ENCODE measurements at regions not wholly inside any gene's neighbourhood (a gene's known extent, or its start where the extent isn't known, plus 50 kb on each side); places are given as distances from the start of the nearest gene placed in this dataset.
A peak's percentile ranks its signal among the peaks of the same experiment; 100 is the strongest.

- Mint-ChIP-seq H3K4me1 (peaks cover 32% of the 10 kb centered on the region), H3K4me3 (no peak overlapping the region), H3K27ac (no peak overlapping the region), H3K9me3 (peaks cover 26% of the 10 kb centered on the region), H3K27me3 (ENCODE audit: insufficient read depth, low read depth, poor library complexity) (peaks cover 17% of the 10 kb centered on the region), H3K36me3 (ENCODE audit: low read depth) (peaks cover 20% of the 10 kb centered on the region)
- Histone ChIP-seq H3K79me2 (replicated peaks; ENCODE audit: insufficient read depth) (no peaks in the 10 kb centered on the region), H3K4me2 (no peak overlapping the region), H3K9me2 (ENCODE audit: insufficient read depth) (no peaks in the 10 kb centered on the region), H3K27me3 (ENCODE audit: insufficient read depth) (no peaks in the 10 kb centered on the region), H2AFZ (no peak overlapping the region), H4K20me1 (replicated peaks; ENCODE audit: insufficient read depth) (no peaks in the 10 kb centered on the region), H3K4me1 (ENCODE audit: insufficient read depth) (peaks cover 30% of the 10 kb centered on the region), H3K27ac (ENCODE audit: low read depth) (peak overlapping the region; percentile 81), H3K36me3 (ENCODE audit: insufficient read depth) (no peaks in the 10 kb centered on the region), H3F3A (replicated peaks; ENCODE audit: low read depth) (peaks cover 18% of the 10 kb centered on the region), H3K4me3 (no peak overlapping the region)
- no peak for DNase-seq (ENCODE audit: low spot score)
- ATAC-seq: no peak
- TF ChIP-seq ZNF331 (CRISPR knock-in tag; IDR thresholded peaks at IDR 0.05; ENCODE audit: low read depth) (no peak), ZNF114 (CRISPR knock-in tag; IDR thresholded peaks at IDR 0.05) (no peak), JUNB (IDR thresholded peaks at IDR 0.05; ENCODE audit: unreplicated experiment) (no peak), EZH2 (IDR thresholded peaks at IDR 0.05; ENCODE audit: low read depth, unreplicated experiment) (no peak), POLR2AphosphoS5 (IDR thresholded peaks at IDR 0.05; ENCODE audit: low read depth) (no peak), STAT1 (IDR thresholded peaks at IDR 0.05; ENCODE audit: unreplicated experiment) (no peak), CREB1 (CRISPR knock-in tag; IDR thresholded peaks at IDR 0.05; ENCODE audit: low read depth) (no peak), ETS1 (IDR thresholded peaks at IDR 0.05) (no peak), NANOG (IDR thresholded peaks at IDR 0.05; ENCODE audit: borderline replicate concordance) (no peak), EZH2phosphoT487 (IDR thresholded peaks at IDR 0.05; ENCODE audit: unreplicated experiment) (no peak)
- TF ChIP-seq, protein P1, sequence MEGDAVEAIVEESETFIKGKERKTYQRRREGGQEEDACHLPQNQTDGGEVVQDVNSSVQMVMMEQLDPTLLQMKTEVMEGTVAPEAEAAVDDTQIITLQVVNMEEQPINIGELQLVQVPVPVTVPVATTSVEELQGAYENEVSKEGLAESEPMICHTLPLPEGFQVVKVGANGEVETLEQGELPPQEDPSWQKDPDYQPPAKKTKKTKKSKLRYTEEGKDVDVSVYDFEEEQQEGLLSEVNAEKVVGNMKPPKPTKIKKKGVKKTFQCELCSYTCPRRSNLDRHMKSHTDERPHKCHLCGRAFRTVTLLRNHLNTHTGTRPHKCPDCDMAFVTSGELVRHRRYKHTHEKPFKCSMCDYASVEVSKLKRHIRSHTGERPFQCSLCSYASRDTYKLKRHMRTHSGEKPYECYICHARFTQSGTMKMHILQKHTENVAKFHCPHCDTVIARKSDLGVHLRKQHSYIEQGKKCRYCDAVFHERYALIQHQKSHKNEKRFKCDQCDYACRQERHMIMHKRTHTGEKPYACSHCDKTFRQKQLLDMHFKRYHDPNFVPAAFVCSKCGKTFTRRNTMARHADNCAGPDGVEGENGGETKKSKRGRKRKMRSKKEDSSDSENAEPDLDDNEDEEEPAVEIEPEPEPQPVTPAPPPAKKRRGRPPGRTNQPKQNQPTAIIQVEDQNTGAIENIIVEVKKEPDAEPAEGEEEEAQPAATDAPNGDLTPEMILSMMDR (conservative IDR thresholded peaks at IDR 0.05; ENCODE audit: low read depth in 2 of 2): no peak
- TF ChIP-seq, protein P2, sequence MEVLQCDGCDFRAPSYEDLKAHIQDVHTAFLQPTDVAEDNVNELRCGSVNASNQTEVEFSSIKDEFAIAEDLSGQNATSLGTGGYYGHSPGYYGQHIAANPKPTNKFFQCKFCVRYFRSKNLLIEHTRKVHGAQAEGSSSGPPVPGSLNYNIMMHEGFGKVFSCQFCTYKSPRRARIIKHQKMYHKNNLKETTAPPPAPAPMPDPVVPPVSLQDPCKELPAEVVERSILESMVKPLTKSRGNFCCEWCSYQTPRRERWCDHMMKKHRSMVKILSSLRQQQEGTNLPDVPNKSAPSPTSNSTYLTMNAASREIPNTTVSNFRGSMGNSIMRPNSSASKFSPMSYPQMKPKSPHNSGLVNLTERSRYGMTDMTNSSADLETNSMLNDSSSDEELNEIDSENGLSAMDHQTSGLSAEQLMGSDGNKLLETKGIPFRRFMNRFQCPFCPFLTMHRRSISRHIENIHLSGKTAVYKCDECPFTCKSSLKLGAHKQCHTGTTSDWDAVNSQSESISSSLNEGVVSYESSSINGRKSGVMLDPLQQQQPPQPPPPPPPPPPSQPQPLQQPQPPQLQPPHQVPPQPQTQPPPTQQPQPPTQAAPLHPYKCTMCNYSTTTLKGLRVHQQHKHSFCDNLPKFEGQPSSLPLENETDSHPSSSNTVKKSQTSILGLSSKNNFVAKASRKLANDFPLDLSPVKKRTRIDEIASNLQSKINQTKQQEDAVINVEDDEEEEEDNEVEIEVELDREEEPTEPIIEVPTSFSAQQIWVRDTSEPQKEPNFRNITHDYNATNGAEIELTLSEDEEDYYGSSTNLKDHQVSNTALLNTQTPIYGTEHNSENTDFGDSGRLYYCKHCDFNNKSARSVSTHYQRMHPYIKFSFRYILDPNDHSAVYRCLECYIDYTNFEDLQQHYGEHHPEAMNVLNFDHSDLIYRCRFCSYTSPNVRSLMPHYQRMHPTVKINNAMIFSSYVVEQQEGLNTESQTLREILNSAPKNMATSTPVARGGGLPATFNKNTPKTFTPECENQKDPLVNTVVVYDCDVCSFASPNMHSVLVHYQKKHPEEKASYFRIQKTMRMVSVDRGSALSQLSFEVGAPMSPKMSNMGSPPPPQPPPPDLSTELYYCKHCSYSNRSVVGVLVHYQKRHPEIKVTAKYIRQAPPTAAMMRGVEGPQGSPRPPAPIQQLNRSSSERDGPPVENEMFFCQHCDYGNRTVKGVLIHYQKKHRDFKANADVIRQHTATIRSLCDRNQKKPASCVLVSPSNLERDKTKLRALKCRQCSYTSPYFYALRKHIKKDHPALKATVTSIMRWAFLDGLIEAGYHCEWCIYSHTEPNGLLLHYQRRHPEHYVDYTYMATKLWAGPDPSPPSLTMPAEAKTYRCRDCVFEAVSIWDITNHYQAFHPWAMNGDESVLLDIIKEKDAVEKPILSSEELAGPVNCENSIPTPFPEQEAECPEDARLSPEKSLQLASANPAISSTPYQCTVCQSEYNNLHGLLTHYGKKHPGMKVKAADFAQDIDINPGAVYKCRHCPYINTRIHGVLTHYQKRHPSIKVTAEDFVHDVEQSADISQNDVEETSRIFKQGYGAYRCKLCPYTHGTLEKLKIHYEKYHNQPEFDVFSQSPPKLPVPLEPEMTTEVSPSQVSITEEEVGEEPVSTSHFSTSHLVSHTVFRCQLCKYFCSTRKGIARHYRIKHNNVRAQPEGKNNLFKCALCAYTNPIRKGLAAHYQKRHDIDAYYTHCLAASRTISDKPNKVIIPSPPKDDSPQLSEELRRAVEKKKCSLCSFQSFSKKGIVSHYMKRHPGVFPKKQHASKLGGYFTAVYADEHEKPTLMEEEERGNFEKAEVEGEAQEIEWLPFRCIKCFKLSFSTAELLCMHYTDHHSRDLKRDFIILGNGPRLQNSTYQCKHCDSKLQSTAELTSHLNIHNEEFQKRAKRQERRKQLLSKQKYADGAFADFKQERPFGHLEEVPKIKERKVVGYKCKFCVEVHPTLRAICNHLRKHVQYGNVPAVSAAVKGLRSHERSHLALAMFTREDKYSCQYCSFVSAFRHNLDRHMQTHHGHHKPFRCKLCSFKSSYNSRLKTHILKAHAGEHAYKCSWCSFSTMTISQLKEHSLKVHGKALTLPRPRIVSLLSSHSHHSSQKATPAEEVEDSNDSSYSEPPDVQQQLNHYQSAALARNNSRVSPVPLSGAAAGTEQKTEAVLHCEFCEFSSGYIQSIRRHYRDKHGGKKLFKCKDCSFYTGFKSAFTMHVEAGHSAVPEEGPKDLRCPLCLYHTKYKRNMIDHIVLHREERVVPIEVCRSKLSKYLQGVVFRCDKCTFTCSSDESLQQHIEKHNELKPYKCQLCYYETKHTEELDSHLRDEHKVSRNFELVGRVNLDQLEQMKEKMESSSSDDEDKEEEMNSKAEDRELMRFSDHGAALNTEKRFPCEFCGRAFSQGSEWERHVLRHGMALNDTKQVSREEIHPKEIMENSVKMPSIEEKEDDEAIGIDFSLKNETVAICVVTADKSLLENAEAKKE (CRISPR knock-in tag; IDR thresholded peaks at IDR 0.05): no peak
- TF ChIP-seq, protein P3, sequence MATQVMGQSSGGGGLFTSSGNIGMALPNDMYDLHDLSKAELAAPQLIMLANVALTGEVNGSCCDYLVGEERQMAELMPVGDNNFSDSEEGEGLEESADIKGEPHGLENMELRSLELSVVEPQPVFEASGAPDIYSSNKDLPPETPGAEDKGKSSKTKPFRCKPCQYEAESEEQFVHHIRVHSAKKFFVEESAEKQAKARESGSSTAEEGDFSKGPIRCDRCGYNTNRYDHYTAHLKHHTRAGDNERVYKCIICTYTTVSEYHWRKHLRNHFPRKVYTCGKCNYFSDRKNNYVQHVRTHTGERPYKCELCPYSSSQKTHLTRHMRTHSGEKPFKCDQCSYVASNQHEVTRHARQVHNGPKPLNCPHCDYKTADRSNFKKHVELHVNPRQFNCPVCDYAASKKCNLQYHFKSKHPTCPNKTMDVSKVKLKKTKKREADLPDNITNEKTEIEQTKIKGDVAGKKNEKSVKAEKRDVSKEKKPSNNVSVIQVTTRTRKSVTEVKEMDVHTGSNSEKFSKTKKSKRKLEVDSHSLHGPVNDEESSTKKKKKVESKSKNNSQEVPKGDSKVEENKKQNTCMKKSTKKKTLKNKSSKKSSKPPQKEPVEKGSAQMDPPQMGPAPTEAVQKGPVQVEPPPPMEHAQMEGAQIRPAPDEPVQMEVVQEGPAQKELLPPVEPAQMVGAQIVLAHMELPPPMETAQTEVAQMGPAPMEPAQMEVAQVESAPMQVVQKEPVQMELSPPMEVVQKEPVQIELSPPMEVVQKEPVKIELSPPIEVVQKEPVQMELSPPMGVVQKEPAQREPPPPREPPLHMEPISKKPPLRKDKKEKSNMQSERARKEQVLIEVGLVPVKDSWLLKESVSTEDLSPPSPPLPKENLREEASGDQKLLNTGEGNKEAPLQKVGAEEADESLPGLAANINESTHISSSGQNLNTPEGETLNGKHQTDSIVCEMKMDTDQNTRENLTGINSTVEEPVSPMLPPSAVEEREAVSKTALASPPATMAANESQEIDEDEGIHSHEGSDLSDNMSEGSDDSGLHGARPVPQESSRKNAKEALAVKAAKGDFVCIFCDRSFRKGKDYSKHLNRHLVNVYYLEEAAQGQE (IDR thresholded peaks at IDR 0.05; ENCODE audit: unreplicated experiment): no peak
Measured at GRCh38 chr12:32021346-32021773, 62.1 kb downstream of the RESF1 start.
